ENCODE measurements at regions not wholly inside any gene's neighbourhood (a gene's known extent, or its start where the extent isn't known, plus 50 kb on each side); places are given as distances from the start of the nearest gene placed in this dataset.

DNA sequence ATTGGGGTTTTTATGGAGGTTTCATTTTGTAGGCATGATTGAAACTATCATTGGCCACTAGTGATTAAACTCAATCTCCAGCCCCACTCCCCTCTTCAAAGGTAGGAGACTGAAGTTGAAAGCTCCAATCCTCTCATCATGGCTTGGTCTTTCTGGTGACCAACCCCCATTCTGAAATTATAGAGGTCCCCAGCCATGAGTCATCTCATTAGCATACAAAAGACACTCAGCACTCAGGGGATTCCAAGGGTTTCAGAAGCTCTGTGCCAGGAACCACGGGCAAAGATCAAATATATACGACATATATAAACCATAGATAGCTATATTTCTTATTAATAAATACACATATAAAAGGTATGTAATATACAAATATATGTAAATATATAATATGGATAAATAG is 256.0 kb upstream of the POU3F3 start:
- ATAC-seq = no peak
- TF ChIP-seq, protein P1, sequence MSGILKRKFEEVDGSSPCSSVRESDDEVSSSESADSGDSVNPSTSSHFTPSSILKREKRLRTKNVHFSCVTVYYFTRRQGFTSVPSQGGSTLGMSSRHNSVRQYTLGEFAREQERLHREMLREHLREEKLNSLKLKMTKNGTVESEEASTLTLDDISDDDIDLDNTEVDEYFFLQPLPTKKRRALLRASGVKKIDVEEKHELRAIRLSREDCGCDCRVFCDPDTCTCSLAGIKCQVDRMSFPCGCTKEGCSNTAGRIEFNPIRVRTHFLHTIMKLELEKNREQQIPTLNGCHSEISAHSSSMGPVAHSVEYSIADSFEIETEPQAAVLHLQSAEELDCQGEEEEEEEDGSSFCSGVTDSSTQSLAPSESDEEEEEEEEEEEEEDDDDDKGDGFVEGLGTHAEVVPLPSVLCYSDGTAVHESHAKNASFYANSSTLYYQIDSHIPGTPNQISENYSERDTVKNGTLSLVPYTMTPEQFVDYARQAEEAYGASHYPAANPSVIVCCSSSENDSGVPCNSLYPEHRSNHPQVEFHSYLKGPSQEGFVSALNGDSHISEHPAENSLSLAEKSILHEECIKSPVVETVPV (CRISPR knock-in tag; IDR thresholded peaks at IDR 0.05) = no peak
- TF ChIP-seq OSR1 (CRISPR knock-in tag; IDR thresholded peaks at IDR 0.05) = no peak
- no peak for TF ChIP-seq POU6F1 (CRISPR knock-in tag; IDR thresholded peaks at IDR 0.05; ENCODE audit: borderline replicate concordance, low read depth)
- TF ChIP-seq ZFP3 (CRISPR knock-in tag; IDR thresholded peaks at IDR 0.05) = no peak
- TF ChIP-seq CREB5 (CRISPR knock-in tag; IDR thresholded peaks at IDR 0.05; ENCODE audit: low read depth) = no peak
- TF ChIP-seq BACH2 (CRISPR knock-in tag; IDR thresholded peaks at IDR 0.05; ENCODE audit: borderline replicate concordance) = no peak
- TF ChIP-seq, protein P2, sequence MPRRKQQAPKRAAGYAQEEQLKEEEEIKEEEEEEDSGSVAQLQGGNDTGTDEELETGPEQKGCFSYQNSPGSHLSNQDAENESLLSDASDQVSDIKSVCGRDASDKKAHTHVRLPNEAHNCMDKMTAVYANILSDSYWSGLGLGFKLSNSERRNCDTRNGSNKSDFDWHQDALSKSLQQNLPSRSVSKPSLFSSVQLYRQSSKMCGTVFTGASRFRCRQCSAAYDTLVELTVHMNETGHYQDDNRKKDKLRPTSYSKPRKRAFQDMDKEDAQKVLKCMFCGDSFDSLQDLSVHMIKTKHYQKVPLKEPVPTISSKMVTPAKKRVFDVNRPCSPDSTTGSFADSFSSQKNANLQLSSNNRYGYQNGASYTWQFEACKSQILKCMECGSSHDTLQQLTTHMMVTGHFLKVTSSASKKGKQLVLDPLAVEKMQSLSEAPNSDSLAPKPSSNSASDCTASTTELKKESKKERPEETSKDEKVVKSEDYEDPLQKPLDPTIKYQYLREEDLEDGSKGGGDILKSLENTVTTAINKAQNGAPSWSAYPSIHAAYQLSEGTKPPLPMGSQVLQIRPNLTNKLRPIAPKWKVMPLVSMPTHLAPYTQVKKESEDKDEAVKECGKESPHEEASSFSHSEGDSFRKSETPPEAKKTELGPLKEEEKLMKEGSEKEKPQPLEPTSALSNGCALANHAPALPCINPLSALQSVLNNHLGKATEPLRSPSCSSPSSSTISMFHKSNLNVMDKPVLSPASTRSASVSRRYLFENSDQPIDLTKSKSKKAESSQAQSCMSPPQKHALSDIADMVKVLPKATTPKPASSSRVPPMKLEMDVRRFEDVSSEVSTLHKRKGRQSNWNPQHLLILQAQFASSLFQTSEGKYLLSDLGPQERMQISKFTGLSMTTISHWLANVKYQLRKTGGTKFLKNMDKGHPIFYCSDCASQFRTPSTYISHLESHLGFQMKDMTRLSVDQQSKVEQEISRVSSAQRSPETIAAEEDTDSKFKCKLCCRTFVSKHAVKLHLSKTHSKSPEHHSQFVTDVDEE (CRISPR knock-in tag; IDR thresholded peaks at IDR 0.05) = no peak
- no peak for TF ChIP-seq ESRRG (CRISPR knock-in tag; IDR thresholded peaks at IDR 0.05)
- TF ChIP-seq CSDC2 (CRISPR knock-in tag; IDR thresholded peaks at IDR 0.05) = no peak
- TF ChIP-seq ARNTL (CRISPR knock-in tag; IDR thresholded peaks at IDR 0.05; ENCODE audit: borderline replicate concordance, low read depth) = no peak
- TF ChIP-seq ZNF70 (CRISPR knock-in tag; IDR thresholded peaks at IDR 0.05) = no peak
- TF ChIP-seq ISL1 (CRISPR knock-in tag; IDR thresholded peaks at IDR 0.05) = no peak

DNA sequence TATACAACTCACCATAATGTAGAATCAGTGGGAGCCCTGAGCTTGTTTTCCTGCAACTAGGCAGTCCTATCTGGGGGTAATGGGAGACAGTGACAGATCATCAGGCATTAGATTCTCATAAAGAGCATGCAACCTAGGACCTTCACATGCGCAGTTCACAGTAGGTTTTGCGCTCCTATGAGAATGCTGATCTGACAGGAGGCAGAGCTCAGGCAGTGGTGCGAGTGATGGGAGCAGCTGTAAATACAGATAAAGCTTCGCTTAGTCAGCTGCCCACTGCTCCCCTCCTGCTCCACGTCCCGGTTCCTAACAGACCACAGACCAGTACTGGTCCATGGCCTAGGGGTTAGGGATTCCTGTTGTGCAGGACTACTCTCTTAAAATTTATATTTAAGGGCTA is 255.3 kb upstream of the POU3F3 start:
- TF ChIP-seq PATZ1 (CRISPR knock-in tag; IDR thresholded peaks at IDR 0.05; ENCODE audit: borderline replicate concordance) (no peak), ZFP30 (CRISPR knock-in tag; IDR thresholded peaks at IDR 0.05) (no peak), CSDC2 (CRISPR knock-in tag; IDR thresholded peaks at IDR 0.05) (no peak), GLIS3 (CRISPR knock-in tag; IDR thresholded peaks at IDR 0.05) (no peak), ZNF565 (CRISPR knock-in tag; conservative IDR thresholded peaks at IDR 0.05; ENCODE audit: low read depth) (no peak)
- no peak for ATAC-seq

DNA sequence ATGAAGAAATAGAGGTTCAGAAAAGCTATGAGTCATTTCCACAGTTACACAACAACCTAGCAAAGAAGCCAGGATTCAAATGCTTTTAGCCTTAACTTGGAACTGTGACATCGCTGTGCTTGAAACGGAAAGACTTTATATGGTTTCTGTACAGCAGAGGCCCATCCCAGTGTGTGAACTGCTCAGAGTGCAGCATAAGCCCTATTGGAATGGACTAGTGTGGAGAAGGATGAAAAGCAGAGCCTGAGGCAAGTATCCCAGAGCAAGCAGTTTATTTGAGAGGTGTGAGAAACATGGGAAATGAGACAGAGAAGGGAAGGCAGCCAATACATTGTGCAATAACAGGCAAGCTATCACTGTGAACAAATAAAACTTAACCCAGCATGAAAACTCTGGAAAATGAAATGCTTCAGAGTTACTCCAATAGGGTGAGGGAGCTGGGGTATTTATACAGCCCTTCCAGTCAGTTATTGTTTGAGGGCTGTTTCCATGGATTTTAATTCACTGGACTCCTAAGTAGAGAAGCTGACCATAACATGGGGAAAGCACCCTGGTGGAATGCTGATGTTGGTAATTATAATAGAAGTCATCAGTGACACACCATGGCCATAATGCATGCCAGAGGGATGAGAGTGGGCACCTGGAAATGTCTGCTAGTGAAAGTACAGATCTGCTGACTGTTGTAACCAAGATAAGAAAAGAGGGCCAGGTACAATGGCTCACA is 254.0 kb upstream of the POU3F3 start:
- ATAC-seq = no peak
- TF ChIP-seq, protein P2 (CRISPR knock-in tag; IDR thresholded peaks at IDR 0.05) = no peak
- no peak for TF ChIP-seq OSR1 (CRISPR knock-in tag; IDR thresholded peaks at IDR 0.05)
- TF ChIP-seq CREB5 (CRISPR knock-in tag; IDR thresholded peaks at IDR 0.05; ENCODE audit: low read depth) = no peak
- TF ChIP-seq, protein P1 (CRISPR knock-in tag; IDR thresholded peaks at IDR 0.05) = no peak
- TF ChIP-seq ISL1 (CRISPR knock-in tag; IDR thresholded peaks at IDR 0.05) = no peak
- no peak for TF ChIP-seq CSDC2 (CRISPR knock-in tag; IDR thresholded peaks at IDR 0.05)
- TF ChIP-seq ESRRG (CRISPR knock-in tag; IDR thresholded peaks at IDR 0.05) = no peak
- no peak for TF ChIP-seq BACH2 (CRISPR knock-in tag; IDR thresholded peaks at IDR 0.05; ENCODE audit: borderline replicate concordance)
- TF ChIP-seq PATZ1 (CRISPR knock-in tag; IDR thresholded peaks at IDR 0.05; ENCODE audit: borderline replicate concordance) = no peak

Measured in SK-N-SH treated with all-trans-retinoic acid at 6 μM for 48 hours (cell line).